ENCODE measurements at regions not wholly inside any gene's neighbourhood (a gene's known extent, or its start where the extent isn't known, plus 50 kb on each side); places are given as distances from the start of the nearest gene placed in this dataset.

DNA sequence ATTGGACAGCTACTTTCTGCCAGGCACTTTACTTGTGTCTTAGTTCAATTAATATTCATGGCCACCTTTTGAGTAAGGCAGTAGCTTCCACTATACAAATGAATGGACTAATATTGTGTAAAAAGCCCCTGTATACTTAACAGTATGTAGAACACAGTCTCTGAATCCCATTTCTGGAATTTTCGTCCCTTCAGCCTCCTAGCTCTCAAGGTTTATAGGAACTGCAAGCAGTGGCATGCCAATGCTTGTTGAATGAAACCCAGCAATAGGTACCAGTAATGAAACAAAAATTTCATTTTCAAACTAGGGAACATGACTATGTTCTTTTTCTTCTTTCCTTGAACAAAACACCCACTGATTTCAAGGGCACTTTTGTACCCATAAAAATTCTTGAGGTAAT lies 361.6 kb downstream of the TDRD3 start:
- WGBS (ENCODE audit: low lambda C conversion rate) = 7% methylated on average over 1 of the region's 1 CpG
- POLR2A ChIA-PET = no interaction called here
- no peaks in the 10 kb centered on the region for H3K79me2 ChIP-seq (ENCODE audit: insufficient read depth)

DNA sequence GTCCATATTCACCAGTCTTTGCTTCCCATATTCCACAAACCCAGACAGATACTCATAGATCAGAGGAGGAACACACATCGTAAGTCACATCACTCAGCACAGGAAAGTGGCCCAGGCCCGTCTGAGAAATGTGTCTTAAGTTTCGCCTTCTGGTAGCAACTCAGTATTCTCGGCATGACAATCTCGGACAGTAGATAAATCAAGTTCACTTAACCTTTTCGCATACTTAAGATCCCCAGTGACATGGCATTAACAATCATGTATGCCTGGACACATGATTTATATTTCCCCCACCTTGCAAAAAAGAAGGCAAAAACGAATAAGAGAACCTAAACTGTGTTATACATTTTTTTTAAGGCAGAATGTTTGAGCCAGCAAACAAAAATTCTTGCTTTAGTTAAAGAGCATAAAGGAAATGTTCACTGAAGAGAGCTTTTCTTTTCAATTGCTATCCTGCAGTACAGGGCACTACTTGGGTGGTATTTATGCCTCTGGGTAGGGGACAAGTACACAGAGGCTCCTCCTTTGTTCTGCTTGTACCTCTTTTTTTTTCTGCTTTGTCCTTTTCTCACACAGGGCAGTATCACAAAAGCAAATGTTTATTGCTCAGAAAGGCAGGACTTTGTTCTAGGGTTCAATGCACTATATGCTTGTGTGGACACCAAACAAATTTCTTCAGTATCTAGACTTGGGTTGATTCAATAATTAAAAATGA lies 360.6 kb downstream of the TDRD3 start:
- no peaks in the 10 kb centered on the region for H3K9me3 ChIP-seq
- no peaks in the 10 kb centered on the region for H4K20me1 ChIP-seq (ENCODE audit: insufficient read depth)
- no peak overlapping the region for H3K4me3 ChIP-seq (ENCODE audit: low read depth in 2 of 2, low read length in 1 of 2)
- no peak overlapping the region for H3K4me2 ChIP-seq
- TF ChIP-seq TAF1 (IDR thresholded peaks at IDR 0.05; ENCODE audit: borderline replicate concordance, low read depth, low read length) = no peak
- H3K4me1 ChIP-seq (ENCODE audit: control insufficient read depth in 1 of 2, insufficient read depth in 2 of 2, low read depth in 1 of 2, low read length in 1 of 2) = peaks cover 0 to 2% of the 10 kb centered on the region in 2 experiments; a peak in 3 of 4 replicates
- ChIA-PET POLR2A (no interaction called here), CTCF (no interaction called here)
- no peaks in the 10 kb centered on the region for H3K27me3 ChIP-seq (ENCODE audit: insufficient read depth)
- no peaks in the 10 kb centered on the region for H3K79me2 ChIP-seq (ENCODE audit: insufficient read depth)
- no peaks in the 10 kb centered on the region for H3K9me2 ChIP-seq
- no peak overlapping the region for H3K9ac ChIP-seq
- H3K36me3 ChIP-seq (replicated peaks in 1 of 2; ENCODE audit: control insufficient read depth in 1 of 2, insufficient read depth in 2 of 2, low read length in 1 of 2) = no peaks in the 10 kb centered on the region
- no peak for DNase-seq
- no peaks in the 10 kb centered on the region for H3F3A ChIP-seq (replicated peaks; ENCODE audit: insufficient read depth)
- H2AFZ ChIP-seq (ENCODE audit: low read depth) = no peak overlapping the region
- WGBS (ENCODE audit: low lambda C conversion rate) = 47% methylated on average over 7 of the region's 7 CpGs
- no peak overlapping the region for H3K27ac ChIP-seq (ENCODE audit: low read depth in 2 of 2, low read length in 1 of 2)

More for the DNA sequence above, 361.6 kb downstream of the TDRD3 start:
- H3K36me3 ChIP-seq (replicated peaks in 1 of 2; ENCODE audit: control insufficient read depth in 1 of 2, insufficient read depth in 2 of 2, low read length in 1 of 2) = no peaks in the 10 kb centered on the region
- H4K20me1 ChIP-seq (ENCODE audit: insufficient read depth) = no peaks in the 10 kb centered on the region
- H2AFZ ChIP-seq (ENCODE audit: low read depth) = no peak overlapping the region
- no peak overlapping the region for H3K9ac ChIP-seq
- DNase-seq = no peak
- H3K9me2 ChIP-seq = no peaks in the 10 kb centered on the region
- H3K27ac ChIP-seq (ENCODE audit: low read depth in 2 of 2, low read length in 1 of 2) = no peak overlapping the region
- peaks cover 0 to 2% of the 10 kb centered on the region in 2 experiments; a peak in 3 of 4 replicates for H3K4me1 ChIP-seq (ENCODE audit: control insufficient read depth in 1 of 2, insufficient read depth in 2 of 2, low read depth in 1 of 2, low read length in 1 of 2)
- H3K4me3 ChIP-seq (ENCODE audit: low read depth in 2 of 2, low read length in 1 of 2) = no peak overlapping the region
- CTCF ChIA-PET = no interaction called here
- no peak overlapping the region for H3K4me2 ChIP-seq
- H3K27me3 ChIP-seq (ENCODE audit: insufficient read depth) = no peaks in the 10 kb centered on the region
- H3K9me3 ChIP-seq = no peaks in the 10 kb centered on the region
- TF ChIP-seq, protein P1, sequence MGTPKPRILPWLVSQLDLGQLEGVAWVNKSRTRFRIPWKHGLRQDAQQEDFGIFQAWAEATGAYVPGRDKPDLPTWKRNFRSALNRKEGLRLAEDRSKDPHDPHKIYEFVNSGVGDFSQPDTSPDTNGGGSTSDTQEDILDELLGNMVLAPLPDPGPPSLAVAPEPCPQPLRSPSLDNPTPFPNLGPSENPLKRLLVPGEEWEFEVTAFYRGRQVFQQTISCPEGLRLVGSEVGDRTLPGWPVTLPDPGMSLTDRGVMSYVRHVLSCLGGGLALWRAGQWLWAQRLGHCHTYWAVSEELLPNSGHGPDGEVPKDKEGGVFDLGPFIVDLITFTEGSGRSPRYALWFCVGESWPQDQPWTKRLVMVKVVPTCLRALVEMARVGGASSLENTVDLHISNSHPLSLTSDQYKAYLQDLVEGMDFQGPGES (IDR thresholded peaks at IDR 0.05; ENCODE audit: low read depth, low read length) = no peak
- no peak for TF ChIP-seq TEAD4 (IDR thresholded peaks at IDR 0.05; ENCODE audit: borderline replicate concordance, insufficient read depth)
- TF ChIP-seq MXI1 (IDR thresholded peaks at IDR 0.05; ENCODE audit: low read depth, low read length) = no peak
- no peak for TF ChIP-seq RXRA (IDR thresholded peaks at IDR 0.05; ENCODE audit: borderline replicate concordance, low read depth)
- no peak for TF ChIP-seq GABPA (IDR thresholded peaks at IDR 0.05; ENCODE audit: low read depth)
- TF ChIP-seq FOSL2 (IDR thresholded peaks at IDR 0.05; ENCODE audit: borderline replicate concordance, low read depth) = no peak
- TF ChIP-seq POLR2AphosphoS5 (IDR thresholded peaks at IDR 0.05; ENCODE audit: low read depth, low read length) = no peak
- no peak for TF ChIP-seq FOXM1 (IDR thresholded peaks at IDR 0.05; ENCODE audit: low read depth)
- no peak for TF ChIP-seq SMC3 (IDR thresholded peaks at IDR 0.05; ENCODE audit: low read depth, low read length)
- no peaks in the 10 kb centered on the region for H3F3A ChIP-seq (replicated peaks; ENCODE audit: insufficient read depth)

DNA sequence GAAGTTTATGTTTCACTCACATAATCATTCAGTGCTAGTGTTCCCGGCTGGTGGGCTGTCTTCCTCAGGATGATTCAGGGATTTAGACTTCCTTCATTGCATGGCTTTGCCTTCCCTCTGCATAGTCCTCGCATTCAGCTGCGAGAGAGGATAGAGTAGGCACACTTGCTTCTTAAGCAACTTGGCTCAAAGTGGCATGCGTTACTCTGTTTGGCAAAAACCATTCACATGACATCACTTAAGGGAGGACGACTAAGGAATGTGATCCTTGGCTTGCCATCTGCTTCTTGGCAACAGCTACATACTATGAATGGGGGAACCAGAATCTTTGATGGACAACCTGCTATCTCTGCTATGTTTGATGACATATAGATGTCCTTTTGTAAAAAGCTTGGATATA lies 359.3 kb downstream of the TDRD3 start:
- Histone ChIP-seq H3K9ac (no peak overlapping the region), H4K20me1 (ENCODE audit: insufficient read depth) (no peaks in the 10 kb centered on the region), H3K9me2 (no peaks in the 10 kb centered on the region), H3K27me3 (ENCODE audit: insufficient read depth) (no peaks in the 10 kb centered on the region), H3K4me2 (no peak overlapping the region), H3K79me2 (ENCODE audit: insufficient read depth) (no peaks in the 10 kb centered on the region), H3K9me3 (no peaks in the 10 kb centered on the region), H3K4me1 (ENCODE audit: control insufficient read depth in 1 of 2, insufficient read depth in 2 of 2, low read depth in 1 of 2, low read length in 1 of 2) (peaks cover 0 to 2% of the 10 kb centered on the region in 2 experiments; a peak in 3 of 4 replicates), H3K4me3 (ENCODE audit: low read depth in 2 of 2, low read length in 1 of 2) (no peak overlapping the region), H2AFZ (ENCODE audit: low read depth) (no peak overlapping the region), H3K27ac (ENCODE audit: low read depth in 2 of 2, low read length in 1 of 2) (no peak overlapping the region), H3F3A (replicated peaks; ENCODE audit: insufficient read depth) (no peaks in the 10 kb centered on the region), H3K36me3 (replicated peaks in 1 of 2; ENCODE audit: control insufficient read depth in 1 of 2, insufficient read depth in 2 of 2, low read length in 1 of 2) (no peaks in the 10 kb centered on the region)
- POLR2A ChIA-PET = no interaction called here
- WGBS (ENCODE audit: low lambda C conversion rate) = 42% methylated on average over 5 of the region's 5 CpGs
- no peak for DNase-seq
- TF ChIP-seq, protein P2, sequence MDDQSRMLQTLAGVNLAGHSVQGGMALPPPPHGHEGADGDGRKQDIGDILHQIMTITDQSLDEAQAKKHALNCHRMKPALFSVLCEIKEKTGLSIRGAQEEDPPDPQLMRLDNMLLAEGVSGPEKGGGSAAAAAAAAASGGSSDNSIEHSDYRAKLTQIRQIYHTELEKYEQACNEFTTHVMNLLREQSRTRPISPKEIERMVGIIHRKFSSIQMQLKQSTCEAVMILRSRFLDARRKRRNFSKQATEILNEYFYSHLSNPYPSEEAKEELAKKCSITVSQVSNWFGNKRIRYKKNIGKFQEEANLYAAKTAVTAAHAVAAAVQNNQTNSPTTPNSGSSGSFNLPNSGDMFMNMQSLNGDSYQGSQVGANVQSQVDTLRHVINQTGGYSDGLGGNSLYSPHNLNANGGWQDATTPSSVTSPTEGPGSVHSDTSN (IDR thresholded peaks at IDR 0.05) = no peak
- no peak for TF ChIP-seq FOSL2 (IDR thresholded peaks at IDR 0.05; ENCODE audit: borderline replicate concordance, low read depth)
- TF ChIP-seq JUND (IDR thresholded peaks at IDR 0.05) = no peak
- CTCF ChIA-PET = no interaction called here

Data from SK-N-SH (cell line).